Kasumi-1 (cell line): ENCODE measurements at regions not wholly inside any gene's neighbourhood (a gene's known extent, or its start where the extent isn't known, plus 50 kb on each side); places are given as distances from the start of the nearest gene placed in this dataset.
"Not testable (repeated sequence)": the region's sequence is repeated elsewhere in the genome, so short reads cannot be mapped to it uniquely, and the experiment has no call there.

Experiments
- DNase-seq, 2 experiments: peaks; one replicate each; lab custom pipeline; 2025; lab: John Stamatoyannopoulos, UW

DNA sequence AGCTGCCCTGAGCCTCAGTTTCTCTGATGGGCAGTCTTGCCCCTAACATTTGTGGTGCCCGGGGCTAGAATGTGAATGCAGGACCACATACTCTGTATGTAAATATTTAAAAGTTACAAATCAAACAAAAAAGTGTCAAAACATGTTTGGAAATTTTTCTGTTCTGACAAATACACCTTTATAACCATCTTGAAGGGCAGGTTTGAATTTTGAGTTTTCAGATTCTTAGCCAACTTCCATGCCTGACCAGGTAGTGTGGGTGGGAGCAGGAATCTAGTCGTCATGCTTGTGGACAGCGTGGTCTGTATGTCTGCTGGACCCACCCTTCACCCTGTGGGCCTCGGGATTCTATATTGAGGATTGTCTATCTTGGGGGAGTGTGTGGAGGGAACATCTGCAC, 325.1 kb downstream of the SOX4 start:
- no peak for DNase-seq

DNA sequence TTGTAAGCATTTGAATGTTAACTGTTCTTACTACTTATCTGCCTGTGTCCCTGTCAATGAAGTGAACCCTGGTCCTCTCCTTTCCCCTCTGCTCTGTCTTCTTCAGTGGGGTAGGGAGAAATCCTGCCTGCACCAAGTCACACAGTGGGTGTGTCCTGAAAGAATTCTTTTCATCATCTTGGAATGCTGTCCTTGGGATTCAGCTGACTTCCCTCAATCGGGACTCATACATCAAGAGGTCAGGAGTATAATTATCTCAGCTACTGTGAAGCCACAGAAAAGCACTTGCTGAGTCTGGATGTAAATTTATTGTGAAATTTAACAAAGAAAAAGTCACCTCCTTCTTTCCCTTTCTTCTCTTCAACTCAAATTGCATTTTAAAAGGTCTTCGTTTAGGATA, 328.5 kb downstream of the SOX4 start:
- DNase-seq = no peak

- DNase-seq = no peak
These were observed 330.5 kb downstream of the SOX4 start for GRCh38 chr6:21924002-21924401.

- no peak for DNase-seq
These were observed 335.3 kb downstream of the SOX4 start for GRCh38 chr6:21928827-21929226.

- no peak for DNase-seq
These were observed 338.2 kb downstream of the SOX4 start for GRCh38 chr6:21931641-21932335.

DNA sequence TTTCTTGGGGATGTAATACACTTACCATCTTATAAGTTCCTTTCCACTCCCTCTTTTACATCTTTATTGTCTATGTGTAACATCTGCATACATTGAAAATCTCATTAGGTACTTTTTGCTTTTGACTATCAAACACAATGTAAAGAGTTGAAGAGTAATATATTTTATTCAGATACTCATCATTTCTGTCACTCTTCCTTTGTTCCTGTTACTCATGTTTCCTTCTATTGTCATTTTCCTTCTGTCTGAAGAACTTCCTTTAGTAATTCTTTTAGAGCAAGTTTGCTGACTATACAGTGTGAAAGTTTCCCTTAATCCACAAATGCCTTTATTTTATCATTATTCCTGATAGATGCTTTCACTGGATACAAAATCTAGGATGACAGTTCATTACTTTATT, 339.8 kb downstream of the SOX4 start:
- DNase-seq = no peak

- no peak for DNase-seq
These were observed 341.6 kb downstream of the SOX4 start for GRCh38 chr6:21935142-21935541.

GRCh38 chr6:21935561-21936028, 342.0 kb downstream of the SOX4 start:
- peak; percentile 69 to 73 for DNase-seq

GRCh38 chr6:21937466-21937865, 343.9 kb downstream of the SOX4 start:
- no peak for DNase-seq

- DNase-seq = not testable (repeated sequence)
These were observed 345.5 kb downstream of the SOX4 start for GRCh38 chr6:21939066-21939465.

DNA sequence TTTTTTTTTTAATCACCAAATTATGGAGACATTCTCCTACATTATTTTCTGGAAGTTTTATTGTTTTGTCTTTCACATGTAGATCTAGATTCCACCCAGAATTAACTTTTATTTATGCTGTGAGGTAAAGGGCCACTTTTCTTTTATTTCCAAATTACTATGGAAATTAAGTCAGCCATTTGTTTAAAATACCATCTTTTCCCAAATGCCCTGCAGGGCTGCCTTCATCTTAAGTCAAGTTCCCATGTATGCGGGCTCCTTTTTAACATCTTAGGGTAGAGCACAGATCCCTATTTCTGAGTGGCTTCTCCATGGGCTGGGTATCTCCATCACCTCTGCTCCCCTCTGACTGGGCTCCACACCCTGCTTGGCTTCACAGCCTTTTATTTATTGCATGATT, 348.4 kb downstream of the SOX4 start:
- DNase-seq = no peak

DNA sequence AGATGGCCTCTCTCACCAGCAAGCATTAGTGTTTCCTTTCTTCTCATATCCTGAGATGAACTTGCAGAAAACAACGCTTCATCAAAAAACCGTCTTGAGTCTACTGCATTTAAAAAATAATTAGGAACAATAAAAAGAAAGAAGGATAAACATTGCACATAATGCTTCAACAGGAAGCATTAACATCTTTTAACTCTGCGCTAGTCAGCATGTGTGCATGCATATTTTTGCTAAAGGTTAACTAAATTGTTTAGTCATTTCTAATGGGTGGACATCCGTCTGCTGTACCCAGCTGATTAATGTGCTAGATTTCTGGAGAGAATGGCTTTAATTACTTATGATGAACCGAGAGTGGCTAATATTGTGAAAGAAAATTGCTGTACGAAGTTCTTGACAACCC, 349.3 kb downstream of the SOX4 start:
- DNase-seq = no peak

- no peak for DNase-seq
These were observed 350.5 kb downstream of the PRL start for GRCh38 chr6:21946298-21946783.

DNA sequence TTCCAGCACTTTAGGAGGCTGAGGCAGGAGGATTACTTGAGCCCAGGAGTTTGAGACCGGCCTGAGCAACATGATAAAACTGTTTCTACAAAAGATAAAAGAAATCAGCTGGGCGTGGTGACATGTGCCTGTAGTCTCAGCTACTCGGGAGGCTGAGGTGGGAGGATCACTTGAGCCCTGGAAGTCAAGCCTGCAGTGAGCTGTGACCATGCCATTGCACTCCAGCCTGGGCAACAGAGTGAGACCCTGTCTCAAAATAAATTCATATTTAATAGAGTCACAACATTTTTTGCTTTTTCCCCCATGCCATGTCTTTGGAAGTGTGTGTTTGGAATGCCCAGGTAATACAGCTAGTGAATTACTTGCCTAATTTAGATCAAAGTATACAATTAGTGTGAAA, 349.6 kb downstream of the PRL start:
- not testable (repeated sequence) for DNase-seq

DNA sequence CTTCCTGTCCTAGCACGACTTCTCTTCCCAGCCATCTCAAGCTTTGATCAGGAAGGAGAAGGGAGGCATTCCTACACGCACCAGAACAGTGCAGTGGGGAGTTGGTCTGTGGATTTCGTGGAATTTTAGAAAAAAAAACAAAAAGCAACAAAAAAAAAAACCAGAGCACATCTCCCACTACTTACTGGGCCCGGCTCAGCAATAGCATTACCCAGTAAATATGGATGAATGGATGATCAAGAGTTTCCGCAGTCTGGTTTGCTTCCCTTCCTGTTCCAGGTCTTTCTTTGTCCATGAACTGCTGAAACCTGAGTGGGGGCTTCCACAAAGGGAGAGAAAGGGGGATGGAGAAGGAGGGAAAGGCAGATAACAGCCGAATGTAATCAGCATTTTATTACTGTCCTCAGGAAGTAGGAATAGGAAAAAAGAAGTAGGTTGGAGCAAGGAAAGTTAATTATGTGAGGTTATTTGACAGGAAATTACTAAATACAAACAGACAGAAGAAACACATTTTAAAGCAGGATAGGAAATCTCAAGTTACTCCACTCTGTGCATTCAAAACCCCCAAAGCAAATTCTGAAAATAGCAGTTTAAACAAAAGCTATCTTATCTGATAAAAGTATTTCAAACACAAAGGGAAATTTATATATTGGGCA, 349.0 kb downstream of the PRL start:
- DNase-seq = peak in 1 of 2 experiments; percentile 4

DNA sequence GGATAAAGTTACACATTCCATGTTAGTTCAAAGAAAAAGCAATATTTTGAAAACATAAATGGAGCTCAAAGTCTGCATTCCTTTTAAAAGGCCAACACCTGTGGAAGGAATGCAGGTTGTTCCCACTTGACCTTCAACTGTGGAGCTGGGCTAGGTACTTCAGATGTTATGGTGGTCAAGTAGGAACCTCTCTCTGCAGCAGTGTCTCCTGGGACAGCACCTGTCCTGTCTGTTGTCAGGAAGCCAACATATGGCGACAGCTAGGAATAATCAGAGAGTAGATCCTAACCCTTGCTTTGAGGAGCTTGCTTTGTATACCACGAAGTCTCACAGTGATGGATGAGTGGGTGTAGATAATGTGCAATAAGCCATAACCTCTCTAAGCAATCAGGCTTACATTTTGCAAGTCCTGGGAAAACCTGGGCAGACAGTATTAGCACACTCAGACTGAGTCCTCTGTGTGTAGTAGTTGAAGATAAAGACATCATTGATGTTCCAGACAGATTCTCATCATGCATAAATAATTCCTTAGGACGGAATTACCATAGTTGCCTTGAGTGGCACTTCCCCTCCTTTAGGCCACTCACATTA, 347.5 kb downstream of the PRL start:
- DNase-seq = no peak

DNA sequence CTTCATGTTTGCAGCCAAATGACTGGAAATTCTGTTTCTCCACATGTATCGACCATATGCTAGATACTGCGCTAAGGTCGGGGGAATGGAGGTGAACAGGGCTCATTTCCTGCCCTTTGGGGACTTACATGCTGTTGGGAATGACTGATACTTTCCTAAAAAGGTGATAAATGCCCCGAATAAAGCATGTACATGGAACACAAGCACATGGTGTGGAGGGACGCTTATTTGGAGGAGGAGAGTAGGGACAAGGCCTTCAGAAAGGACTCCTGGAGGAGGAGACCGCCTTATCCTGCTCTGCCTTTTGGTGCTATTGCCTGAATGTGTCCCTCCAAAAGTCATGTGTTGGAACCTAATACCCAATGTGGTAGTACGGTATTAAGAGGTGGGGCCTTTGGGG, 344.5 kb downstream of the PRL start:
- no peak for DNase-seq

GRCh38 chr6:21953831-21954801, 342.7 kb downstream of the PRL start:
- peak; percentile 70 to 79 for DNase-seq

GRCh38 chr6:21955053-21955595, 341.7 kb downstream of the PRL start:
- DNase-seq = no peak

GRCh38 chr6:21955951-21956350, 340.9 kb downstream of the PRL start:
- DNase-seq = no peak

DNA sequence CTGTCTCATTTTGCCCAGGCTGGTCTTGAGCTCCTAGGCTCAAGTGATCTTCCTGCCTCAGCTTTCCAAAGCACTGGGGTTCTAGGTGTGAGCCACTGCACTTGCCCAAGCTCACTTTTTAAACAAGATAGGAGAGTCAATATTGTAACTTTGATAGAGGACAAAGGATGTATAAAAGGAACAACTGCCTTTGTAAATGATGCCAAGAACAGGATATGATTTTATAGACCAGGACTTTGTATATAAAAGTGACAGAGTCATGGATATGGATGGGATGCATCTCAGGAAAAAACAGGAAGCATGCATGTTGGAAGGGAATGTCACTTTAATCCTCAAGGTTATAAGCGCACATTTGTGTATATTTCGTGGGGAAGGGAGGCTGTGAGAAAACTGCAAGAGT, 338.4 kb downstream of the PRL start:
- DNase-seq = no peak

GRCh38 chr6:21961226-21961625, 335.6 kb downstream of the PRL start:
- no peak for DNase-seq
